Activated naive CD4-positive, alpha-beta T cell treated with anti-CD3 and anti-CD28 coated beads, Interleukin-2, amount 50 U/mL, for 16 hours (primary cell): ENCODE measurements at regions not wholly inside any gene's neighbourhood (a gene's known extent, or its start where the extent isn't known, plus 50 kb on each side); places are given as distances from the start of the nearest gene placed in this dataset.

Source experiments
- DNase-seq: peaks from one replicate; pipeline ENCODE4 v3.0.0-alpha.2; 2020

DNA sequence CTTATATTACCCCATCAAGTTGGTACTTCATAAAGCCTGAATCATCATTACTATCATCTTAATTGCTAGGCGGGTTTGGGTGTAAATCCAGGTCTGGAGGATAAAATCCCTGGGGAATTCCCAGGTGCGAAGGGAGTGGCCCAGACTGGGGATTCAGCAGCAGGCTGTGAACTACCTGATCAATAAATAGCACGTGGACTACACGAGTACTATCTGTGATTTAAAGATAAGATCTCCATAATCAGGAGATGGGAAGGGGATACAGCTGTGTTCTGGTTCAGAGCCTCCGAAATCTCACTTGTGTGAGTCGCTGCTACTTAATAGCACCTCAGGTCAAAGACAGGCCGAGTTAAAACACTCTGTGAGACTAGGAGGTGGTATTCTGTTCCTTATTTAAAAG, 512.6 kb upstream of the ZFHX3 start:
- no peak for DNase-seq

DNA sequence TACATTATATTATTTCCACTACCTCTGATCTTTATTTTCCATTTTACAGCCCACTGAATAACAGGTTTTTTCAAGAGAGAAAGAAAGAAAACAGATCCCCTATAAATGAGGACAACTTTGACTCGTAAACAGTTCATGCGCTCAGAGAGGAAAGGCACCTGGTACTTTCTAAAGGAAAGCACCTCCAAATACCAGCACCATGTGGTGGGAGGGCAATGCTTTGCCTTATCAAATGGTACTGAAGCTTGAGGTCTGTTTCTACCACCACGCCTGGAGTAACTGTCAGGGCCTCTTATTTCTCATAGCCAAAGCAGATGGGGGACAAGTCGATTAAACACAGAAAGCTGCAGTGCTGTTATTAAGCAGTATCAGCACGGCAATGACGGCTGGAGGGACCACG, 510.3 kb upstream of the ZFHX3 start:
- DNase-seq = no peak

DNA sequence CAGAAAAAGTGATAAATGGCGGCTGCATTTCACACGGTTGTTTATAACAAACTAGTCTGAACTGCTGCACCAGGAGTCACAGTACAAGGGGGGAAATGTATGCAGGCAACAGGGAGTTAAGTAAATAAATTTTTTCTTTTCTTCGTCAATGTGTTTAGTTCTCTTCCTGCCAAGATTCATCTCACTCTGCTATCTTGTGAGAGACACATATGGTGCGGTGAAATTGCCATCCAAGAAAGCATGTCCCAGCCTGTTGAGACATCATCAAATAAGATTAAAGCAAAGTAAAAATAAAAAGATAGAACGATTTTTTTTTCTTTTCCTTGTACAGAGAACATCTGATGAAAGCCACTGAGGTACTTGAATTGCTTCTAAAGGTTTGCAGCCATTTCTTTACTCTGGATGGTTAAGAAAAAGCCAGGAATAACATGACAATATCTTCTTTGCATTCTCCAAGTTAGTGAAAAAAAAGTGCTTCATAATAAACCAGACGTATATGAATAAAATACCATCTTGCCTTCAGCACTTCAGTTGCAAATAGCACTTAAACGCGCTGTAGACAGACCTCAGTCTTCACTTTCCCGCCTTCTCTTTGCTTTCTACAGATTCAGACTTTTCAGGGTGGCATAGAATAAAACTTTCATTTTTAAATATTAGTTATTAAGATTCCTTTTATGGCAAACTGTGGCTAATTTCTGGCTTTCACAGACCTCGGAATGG, 506.2 kb upstream of the ZFHX3 start:
- DNase-seq = no peak

DNA sequence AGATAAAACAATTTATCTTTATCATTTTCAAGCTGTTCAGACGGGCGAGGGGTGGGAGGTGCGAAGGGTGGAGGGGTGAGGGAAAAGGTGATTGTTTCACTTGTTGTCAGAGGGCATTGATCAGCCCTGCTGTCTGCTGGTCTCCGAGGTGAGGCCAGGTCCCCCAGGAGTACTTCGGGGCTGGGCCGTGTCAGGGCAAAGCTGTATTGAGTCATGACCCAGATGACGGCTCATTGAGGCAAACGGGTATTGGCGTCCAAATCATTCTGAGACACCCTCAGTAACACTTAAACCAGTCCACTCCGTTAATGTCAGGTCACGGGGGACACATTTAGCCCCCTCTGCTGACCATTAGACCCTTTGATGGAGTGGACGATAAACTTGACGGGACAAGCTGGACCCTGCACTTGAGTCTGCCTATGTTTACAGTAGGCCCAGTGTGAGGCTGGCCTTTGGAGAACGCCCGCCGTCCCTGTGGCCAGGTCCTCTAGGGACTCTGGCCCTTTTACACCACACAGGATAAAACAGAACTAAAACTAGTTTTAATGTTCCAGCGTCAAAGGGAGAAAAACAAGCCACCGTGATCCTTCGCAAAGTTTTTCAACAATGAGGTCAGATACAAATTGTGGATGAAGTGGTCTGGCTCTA, 502.2 kb upstream of the ZFHX3 start:
- DNase-seq = no peak

DNA sequence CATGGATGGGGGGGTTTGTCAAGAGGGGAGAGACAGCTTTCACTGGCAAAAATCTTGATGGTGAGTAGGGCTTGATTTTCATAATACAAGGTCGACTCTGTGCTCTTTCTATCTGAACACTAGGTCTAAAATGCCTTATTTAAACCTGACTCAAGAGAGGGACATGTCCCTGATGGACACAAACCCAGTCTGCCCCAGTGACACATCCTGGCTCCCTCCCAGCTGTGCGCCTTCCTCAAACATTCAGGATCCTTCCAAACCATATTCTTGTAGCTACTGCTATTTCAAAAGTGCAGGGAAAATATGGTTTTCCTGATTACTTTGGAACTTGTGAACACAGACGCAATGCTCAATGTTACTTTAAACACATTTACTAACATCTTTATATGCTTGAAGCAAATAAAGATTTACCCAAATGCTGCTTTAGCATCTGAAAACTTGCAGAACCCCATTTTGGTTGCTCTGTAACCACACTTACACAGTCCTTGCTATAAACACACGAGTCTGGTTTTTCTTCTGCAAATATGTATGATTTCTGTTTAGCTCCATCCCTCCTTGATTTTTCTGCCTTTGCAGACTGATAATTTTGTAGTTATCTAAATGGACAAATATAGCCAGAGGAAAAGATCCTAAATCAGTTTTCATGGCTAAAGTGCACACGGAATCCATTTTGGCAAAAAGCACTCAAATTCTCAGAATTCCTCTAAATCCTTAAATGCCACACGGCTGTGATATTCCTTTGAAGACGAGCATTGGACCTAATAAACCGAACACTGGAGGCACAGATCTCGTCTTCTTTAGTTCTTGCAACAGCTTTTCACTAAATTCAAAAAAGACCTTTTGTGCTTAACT, 499.9 kb upstream of the ZFHX3 start:
- no peak for DNase-seq

DNA sequence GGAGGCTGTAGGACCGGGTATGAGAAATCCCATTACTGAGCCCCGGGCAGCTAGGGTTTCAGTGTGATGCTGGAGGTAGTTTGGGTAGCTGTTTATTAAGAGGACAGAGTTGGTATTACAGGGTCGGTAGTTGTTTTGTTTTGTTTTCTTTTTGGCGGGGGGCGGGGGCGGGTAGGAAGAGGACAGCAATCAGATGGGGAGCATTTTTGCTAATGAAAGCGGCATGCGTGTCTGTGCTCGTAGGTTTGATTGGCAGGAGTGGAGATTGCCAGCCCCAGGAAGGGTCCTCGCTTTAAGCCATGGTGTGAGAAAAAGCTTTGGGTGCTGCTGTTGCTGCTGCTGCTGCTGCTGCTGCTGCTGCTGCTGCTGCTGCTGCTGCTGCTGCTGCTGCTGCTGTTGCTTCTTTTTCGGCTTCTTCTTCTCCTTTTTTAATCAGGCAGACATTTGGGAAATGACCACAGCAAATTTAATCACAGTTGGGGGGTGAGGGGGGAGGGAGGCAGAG, 498.5 kb upstream of the ZFHX3 start:
- DNase-seq = no peak

DNA sequence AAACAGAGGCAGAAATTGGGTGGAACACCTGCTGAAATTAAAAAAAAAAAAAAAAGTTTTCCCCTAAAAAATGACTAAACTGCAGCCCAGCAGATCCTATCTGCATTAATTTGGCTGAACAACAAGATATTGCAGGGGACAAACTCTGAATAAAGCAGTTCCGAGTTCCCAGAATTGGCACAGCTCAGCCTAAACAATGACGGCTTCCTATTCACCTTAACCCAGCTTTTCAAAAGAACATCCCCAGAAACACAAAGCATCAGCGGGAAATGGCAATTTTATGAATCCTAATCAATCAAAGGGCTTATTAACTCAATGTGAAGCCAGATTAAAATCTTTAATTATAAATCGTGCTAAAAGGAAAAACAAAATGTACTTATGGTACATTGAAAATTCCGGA, 497.8 kb upstream of the ZFHX3 start:
- no peak for DNase-seq

DNA sequence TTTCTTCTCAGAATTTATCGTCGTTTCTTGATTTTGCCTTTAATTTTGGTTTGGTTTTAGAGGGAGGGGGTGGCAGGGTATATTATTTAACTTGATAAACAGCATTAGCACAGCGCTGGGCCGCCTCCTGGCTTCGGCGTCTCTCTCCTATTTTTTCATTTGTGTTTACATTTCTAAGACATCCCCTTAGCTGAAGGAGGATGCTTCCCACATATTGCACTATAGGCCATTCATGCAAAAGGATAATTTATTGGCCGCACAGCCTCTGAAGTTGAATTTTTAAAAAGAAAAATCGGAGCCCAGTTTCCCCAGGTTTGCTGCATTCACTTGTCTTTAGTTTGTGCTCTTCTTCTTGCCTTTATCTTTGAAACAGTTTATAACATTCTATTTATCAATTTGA, 497.4 kb upstream of the ZFHX3 start:
- DNase-seq = no peak

DNA sequence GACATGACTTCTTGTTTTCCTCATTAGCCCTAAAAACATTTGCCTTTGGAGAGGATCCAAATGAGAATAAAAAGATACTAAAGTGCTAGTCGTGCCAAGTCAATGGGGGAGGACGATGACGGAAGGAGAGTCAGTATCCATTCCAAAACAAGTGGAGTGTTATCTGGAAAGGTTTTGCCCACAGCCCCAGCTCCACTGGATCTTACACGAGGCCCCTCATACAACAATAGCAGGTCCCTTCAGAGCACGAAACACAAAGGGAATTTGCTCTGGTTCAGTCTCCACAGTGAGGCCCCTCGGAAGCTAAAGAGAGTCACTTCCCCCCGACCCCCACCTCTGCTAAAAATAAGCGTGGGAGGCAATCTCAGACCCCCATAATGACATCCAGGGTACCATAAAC, 496.9 kb upstream of the ZFHX3 start:
- DNase-seq = no peak

DNA sequence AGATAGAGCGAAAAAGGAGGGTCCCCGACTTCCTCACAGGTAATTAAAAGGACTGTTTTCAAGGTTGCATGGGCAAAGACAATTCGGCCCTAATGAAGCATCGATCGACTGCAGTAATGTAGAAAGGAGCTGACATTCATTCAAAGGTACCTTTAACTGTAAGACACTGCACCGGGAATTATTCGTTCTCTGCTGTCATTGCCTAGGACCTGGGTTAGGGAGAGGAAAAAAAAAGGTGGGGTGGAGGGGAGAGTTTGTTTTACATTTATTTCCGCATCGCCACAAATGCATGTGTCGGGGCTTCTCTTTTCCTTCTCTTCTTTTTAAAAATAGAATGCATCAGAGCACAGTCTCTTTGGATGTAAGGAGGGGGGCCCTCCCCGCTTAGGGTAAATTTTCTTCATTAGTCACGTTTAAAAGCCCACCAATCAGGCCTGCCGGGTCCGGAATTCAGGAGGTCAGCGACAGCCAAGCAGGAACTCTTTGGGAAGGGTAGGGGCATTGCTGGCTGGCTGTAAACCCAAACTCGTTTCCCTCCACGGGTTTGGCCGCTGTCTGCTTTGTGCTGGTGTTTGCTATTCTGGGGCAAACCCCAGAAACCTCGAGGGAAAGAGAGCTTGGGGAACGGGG, 496.2 kb upstream of the ZFHX3 start:
- no peak for DNase-seq

DNA sequence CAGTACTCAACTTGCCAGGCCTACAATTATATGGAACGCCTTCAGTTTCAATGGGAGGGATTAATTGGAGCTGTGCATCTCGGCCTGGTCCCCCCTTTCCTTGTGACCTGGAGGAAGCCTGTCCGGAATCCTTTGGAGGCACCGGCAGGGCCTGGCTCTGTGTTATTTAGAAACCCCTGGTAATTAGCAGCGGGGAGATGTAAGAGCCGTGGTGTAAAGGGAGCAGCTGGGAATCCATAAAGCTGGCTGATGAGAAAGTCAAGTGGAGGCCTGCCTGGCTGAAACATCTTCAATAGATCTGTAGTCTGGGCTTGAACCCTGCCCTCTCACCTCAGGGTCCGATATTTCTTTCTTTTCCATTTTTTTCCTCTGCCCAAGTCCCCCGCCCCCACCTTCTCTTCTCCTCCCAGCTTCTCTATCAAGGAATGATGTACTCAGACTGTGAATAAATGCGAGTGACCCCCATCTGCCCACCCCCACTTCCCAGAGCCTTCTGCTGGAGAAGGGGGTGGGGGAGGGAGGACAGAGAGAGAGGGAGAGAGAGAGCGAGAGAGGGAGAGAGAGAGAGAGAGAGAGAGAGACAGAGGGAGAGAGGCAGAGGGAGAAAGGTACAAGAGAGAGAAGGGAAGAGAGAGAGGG, 495.5 kb upstream of the ZFHX3 start:
- no peak for DNase-seq

DNA sequence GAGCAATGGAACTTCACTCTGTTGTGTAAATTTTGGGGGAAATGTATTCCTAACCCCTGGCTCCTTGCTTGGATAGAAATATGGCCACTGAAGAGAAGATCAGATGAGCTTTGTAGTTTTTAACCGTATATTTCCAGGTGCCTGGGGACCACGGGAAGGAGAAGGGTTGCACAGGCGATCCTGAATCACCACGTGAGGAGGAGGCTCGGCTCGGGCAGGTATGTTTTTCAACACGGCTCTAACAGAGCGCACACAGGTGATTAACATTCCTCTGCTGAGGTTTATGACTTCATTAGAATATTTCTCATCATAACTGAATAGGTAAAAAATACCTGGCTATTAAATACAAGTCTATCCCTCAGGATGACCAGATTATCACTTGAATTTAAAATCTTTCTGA, 495.0 kb upstream of the ZFHX3 start:
- DNase-seq = no peak

DNA sequence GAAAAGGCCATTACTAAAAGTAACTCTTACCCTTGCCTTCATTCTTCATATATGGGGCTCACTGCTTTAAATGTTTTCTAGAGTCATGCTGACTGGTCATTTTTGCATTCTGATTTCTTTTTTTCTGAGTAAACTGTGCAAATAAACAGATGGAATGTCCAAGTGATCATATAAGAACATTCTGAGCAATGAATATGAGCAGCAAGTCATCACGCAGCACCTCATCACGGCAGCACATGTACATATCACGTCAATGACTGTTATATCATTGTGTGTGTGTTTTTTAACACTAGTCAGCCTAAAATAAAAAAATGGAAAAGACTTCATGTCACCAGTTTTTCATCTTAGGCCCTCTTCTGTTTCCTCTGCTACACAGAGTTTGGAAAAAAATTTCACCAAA, 490.0 kb upstream of the ZFHX3 start:
- DNase-seq = no peak

DNA sequence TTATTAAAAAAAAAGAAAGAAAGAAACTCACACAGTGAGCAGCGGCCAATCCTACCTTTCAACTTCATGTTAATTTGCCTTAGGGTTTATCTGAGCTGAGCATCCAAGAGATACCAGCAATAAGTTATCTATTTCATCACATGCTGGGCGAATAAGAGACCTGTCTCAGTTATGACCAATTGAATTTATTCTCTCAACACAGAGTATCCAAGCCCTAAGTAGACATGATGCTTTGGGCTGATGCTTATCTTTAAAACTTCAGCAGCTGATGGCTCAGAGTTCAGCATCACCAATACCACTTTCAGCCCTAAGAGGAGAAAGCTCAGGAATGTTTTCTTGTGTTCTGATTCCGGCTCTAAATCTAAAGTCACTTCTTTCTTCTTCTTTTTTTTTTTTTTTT, 489.0 kb upstream of the ZFHX3 start:
- DNase-seq = no peak

DNA sequence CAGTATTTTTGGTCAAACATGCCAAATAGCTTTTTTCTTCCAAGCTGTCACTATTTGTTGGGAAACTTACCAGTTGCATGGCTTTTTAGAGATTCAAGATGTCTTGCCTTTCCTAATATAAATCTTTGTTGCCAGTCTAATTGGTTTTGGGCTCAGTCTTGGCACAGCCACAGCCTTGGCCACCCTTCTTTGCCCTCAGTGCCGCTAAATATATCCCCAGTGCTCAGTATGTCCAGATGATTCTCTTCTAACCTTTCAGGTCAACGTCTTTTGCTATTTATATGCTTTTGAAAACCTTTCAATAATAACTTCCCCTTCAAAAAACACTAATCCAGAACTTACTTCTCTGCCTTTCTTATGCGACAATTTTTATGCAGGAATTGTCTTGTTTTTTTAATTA, 483.1 kb upstream of the ZFHX3 start:
- no peak for DNase-seq

DNA sequence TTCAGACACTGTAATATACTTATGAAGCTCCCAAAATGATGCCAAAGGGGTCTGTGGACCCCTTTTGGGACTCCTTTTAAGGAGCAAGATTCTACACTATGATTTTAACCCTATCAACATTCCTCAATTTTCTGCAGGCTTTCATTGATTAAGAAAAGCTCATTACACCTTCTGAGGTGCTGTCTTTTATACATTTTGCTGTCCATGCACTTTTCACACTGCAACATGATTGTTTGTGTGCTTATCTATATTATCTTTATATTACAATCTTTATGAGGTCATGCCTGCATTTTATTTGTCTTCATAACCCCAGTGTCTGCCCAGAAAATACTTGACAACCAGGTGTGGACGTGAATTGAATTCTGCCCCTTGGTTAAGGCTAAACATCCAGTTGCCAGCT, 482.6 kb upstream of the ZFHX3 start:
- DNase-seq = no peak

DNA sequence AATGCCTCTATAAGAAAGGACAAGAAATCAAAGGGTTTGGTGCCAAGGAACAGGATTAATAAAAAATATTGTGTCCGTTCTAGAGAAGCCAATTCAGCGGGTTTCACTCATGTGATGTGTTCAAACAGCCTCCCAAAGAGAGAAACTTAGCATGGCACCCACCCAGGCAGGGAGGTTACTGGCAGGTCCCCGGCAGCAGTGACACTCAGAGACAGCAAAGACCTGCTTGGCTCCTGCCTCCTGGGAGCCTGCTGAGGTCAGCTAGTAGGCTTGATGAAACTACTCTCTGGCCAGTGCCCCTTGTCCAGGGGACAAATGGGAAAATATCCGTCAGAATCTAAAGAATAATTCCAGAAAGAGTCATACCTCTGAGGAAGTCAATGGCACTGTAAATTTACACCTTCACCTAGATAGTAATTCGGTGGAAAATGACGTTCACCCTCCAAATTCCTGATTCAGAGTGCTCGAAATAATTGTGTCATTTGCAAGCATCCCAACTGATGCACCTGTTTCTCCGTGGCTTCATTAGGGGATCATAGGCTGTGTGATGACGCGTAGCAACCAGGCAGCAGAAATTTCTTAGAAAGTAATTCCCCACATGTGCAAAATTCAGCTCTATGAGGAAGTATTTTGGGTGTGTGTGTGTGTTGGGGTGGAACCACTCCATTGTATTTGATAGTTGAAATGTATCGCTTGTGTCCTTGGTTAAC, 481.5 kb upstream of the ZFHX3 start:
- DNase-seq = no peak

DNA sequence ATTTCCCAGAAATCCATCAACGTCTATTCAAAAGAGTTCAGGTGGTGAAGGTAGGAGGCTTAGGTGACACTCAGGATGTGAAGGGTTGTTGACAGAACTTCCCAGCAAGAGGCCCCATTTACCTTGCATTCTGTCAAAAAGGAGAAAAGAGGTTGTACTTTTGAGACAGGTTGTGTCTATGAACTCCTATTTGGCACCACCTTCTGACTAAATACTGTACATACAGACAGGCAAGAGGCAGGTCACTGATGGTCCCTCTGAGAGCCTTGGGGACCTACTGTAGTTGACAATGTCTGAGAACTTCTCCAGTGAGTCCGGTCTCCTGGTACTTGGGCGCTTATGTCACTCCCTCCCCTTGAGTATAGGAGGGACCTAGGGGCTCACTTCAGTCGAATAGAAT, 479.3 kb upstream of the ZFHX3 start:
- no peak for DNase-seq

DNA sequence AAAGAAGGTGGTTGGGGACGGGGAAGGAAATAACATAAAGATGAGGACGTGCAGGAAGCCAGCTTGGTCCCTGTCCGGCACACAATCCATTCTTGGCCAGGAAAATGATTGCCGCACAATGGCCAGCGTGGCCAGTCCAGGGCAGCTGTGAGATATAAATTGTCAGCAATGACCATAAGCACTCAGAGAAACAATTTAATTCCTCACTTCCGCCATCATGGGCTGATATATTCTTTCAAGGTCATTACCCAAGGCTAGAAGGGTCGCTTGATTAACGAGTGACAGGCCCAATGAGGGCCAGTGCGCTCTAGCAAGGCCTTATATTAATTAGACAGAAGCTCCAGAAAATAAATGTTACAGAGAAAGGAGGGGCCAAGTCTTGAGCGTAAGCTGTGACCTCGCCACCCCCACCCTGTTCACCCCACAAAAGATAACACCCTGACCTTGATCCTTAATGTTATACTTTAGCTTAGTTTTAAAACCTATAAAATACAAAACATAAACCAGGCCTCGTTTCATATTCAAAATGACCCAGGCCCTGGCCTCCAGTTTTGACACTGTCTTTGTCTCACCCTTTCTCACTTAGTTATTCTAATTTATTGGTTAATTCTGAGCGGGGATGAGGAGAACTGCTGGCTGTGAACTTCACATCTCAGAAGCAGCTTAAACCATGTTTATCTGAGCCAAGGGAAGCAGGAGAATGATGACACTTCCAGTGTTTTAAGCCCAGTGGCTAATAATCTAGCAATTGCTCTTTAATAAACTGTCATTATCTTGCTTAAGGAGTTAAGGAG, 478.3 kb upstream of the ZFHX3 start:
- no peak for DNase-seq

DNA sequence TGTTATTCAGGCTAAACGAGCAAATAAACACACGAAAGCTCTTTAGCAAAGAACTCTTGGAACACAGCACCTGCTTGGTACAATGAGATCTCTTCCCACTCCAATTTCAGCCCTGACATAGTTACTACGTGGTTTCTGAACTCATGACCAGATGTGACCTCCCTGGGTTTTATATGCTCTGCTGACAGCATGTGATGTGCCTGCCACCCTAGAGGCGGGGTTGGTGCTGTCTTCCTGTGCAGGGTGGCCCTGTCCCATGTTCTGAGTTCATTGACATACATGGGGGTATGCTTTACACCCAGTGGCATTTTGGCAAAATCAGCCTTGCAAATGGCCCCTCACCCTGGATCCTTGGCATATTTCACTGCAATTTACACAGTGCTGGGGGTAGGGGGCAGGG, 475.3 kb upstream of the ZFHX3 start:
- no peak for DNase-seq

DNA sequence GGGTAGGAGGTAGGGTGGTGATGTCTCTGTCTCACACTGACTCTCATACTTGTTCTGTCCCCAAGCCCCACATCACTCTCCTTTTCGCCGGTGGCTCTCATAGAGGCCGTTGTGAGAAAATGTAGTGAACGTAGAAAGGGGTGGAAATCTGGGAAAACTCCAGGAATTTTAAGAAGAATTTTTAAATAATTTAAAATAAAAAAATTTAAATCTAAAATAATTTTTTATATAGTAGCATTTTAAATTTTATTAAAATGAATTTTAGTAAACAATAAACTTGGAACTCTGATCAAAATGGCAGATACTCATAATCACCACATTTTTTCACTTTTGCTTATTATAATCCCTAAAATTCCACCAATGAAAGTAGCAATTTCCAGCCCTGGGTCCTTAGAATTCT, 473.6 kb upstream of the ZFHX3 start:
- no peak for DNase-seq
